ENCODE measurements at regions not wholly inside any gene's neighbourhood (a gene's known extent, or its start where the extent isn't known, plus 50 kb on each side); places are given as distances from the start of the nearest gene placed in this dataset.

DNA sequence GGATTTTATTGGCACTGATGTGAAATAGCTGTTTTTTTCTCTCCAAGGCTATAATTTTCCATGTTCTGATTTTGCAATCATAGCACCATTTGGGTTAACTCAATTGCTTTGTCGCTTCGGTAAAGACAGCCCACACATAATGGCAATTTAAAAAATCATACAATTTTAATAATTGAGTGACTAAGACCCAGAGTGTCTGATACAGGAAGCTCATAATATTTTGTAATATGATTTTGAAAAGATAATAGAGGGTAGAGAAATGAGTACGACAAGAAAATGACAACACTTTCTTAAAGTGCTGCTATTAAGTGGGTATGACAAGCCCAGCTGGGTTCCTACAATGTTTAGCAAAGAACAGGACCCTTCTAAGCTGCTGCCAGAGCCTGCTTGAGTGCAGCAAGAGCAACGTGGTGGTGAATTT lies 439.1 kb downstream of the METTL15 start:
- H3K9me3 Mint-ChIP-seq (ENCODE audit: unreplicated experiment) = no peaks in the 10 kb centered on the region
- H3K27me3 Mint-ChIP-seq (ENCODE audit: low read depth, unreplicated experiment) = no peaks in the 10 kb centered on the region
- Histone ChIP-seq H3K79me2 (ENCODE audit: insufficient read depth, low read length) (no peaks in the 10 kb centered on the region), H3K4me3 (ENCODE audit: insufficient read depth, low read depth, low read length) (no peak overlapping the region), H3K9ac (ENCODE audit: low read length) (no peak overlapping the region), H3K27ac (ENCODE audit: low read depth, low read length) (no peak overlapping the region), H3K9me3 (ENCODE audit: insufficient read depth, low read depth, low read length) (no peaks in the 10 kb centered on the region), H3K4me1 (ENCODE audit: insufficient read depth, low read length) (no peaks in the 10 kb centered on the region), H3K4me2 (ENCODE audit: low read length) (no peak overlapping the region), H4K20me1 (ENCODE audit: insufficient read depth, low read length) (no peaks in the 10 kb centered on the region), H2AFZ (ENCODE audit: low read depth, low read length) (no peak overlapping the region), H3K27me3 (ENCODE audit: insufficient read depth, low read length) (no peaks in the 10 kb centered on the region), H3K36me3 (ENCODE audit: insufficient read depth, low read length) (no peaks in the 10 kb centered on the region)
- H3K27ac Mint-ChIP-seq (ENCODE audit: unreplicated experiment) = no peak overlapping the region
- TF ChIP-seq, protein P1, sequence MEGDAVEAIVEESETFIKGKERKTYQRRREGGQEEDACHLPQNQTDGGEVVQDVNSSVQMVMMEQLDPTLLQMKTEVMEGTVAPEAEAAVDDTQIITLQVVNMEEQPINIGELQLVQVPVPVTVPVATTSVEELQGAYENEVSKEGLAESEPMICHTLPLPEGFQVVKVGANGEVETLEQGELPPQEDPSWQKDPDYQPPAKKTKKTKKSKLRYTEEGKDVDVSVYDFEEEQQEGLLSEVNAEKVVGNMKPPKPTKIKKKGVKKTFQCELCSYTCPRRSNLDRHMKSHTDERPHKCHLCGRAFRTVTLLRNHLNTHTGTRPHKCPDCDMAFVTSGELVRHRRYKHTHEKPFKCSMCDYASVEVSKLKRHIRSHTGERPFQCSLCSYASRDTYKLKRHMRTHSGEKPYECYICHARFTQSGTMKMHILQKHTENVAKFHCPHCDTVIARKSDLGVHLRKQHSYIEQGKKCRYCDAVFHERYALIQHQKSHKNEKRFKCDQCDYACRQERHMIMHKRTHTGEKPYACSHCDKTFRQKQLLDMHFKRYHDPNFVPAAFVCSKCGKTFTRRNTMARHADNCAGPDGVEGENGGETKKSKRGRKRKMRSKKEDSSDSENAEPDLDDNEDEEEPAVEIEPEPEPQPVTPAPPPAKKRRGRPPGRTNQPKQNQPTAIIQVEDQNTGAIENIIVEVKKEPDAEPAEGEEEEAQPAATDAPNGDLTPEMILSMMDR (IDR thresholded peaks at IDR 0.05; ENCODE audit: insufficient read depth, low read depth, low read length) = no peak
- no peak for TF ChIP-seq EZH2 (IDR thresholded peaks at IDR 0.05; ENCODE audit: insufficient read depth, low read length)
- H3K4me1 Mint-ChIP-seq (ENCODE audit: low read depth, unreplicated experiment) = no peaks in the 10 kb centered on the region
- H3K4me3 Mint-ChIP-seq (ENCODE audit: unreplicated experiment) = no peak overlapping the region
- H3K36me3 Mint-ChIP-seq (ENCODE audit: low read depth, unreplicated experiment) = no peaks in the 10 kb centered on the region
- FAIRE-seq = no peak
- DNase-seq (ENCODE audit: low read depth) = no peak

GRCh38 chr11:28545536-28545935 lies 437.3 kb downstream of the METTL15 start:
- no peaks in the 10 kb centered on the region for H3K27me3 Mint-ChIP-seq (ENCODE audit: low read depth, unreplicated experiment)
- Histone ChIP-seq H3K4me2 (ENCODE audit: low read length) (no peak overlapping the region), H3K27me3 (ENCODE audit: insufficient read depth, low read length) (no peaks in the 10 kb centered on the region), H3K36me3 (ENCODE audit: insufficient read depth, low read length) (no peaks in the 10 kb centered on the region), H3K4me3 (ENCODE audit: insufficient read depth, low read depth, low read length) (no peak overlapping the region), H2AFZ (ENCODE audit: low read depth, low read length) (no peak overlapping the region), H3K27ac (ENCODE audit: low read depth, low read length) (no peak overlapping the region), H3K79me2 (ENCODE audit: insufficient read depth, low read length) (no peaks in the 10 kb centered on the region), H3K4me1 (ENCODE audit: insufficient read depth, low read length) (no peaks in the 10 kb centered on the region), H4K20me1 (ENCODE audit: insufficient read depth, low read length) (no peaks in the 10 kb centered on the region), H3K9ac (ENCODE audit: low read length) (no peak overlapping the region), H3K9me3 (ENCODE audit: insufficient read depth, low read depth, low read length) (no peaks in the 10 kb centered on the region)
- H3K36me3 Mint-ChIP-seq (ENCODE audit: low read depth, unreplicated experiment) = no peaks in the 10 kb centered on the region
- DNase-seq (ENCODE audit: low read depth) (no peak), FAIRE-seq (peak; percentile 73)
- H3K4me1 Mint-ChIP-seq (ENCODE audit: low read depth, unreplicated experiment) = no peaks in the 10 kb centered on the region
- H3K4me3 Mint-ChIP-seq (ENCODE audit: unreplicated experiment) = no peak overlapping the region
- no peaks in the 10 kb centered on the region for H3K9me3 Mint-ChIP-seq (ENCODE audit: unreplicated experiment)
- no peak overlapping the region for H3K27ac Mint-ChIP-seq (ENCODE audit: unreplicated experiment)
- no peak for TF ChIP-seq EZH2 (IDR thresholded peaks at IDR 0.05; ENCODE audit: insufficient read depth, low read length)
- TF ChIP-seq, protein P1 (IDR thresholded peaks at IDR 0.05; ENCODE audit: insufficient read depth, low read depth, low read length) = no peak

DNA sequence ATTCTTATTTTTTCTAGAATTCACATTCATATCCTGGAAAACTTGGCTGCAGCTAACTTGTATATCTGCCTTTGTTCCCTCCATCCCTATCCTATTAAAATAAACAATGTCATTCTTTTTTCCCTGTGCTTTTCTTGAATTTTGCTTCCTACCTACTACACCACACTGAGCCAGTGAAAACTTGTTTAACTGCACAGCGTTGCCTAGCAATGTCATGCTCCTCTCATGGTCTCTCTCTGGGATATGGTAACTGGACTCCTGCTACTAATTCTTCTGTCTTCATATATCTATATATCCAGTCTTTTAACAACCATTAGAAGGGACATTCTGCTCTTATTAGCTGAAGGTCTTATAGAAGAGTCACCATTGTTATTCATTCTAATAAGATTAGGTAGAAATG lies 434.4 kb downstream of the METTL15 start:
- no peaks in the 10 kb centered on the region for H3K79me2 ChIP-seq (ENCODE audit: insufficient read depth, low read length)
- no peak overlapping the region for H3K27ac ChIP-seq (ENCODE audit: low read depth, low read length)
- H3K36me3 ChIP-seq (ENCODE audit: insufficient read depth, low read length) = no peaks in the 10 kb centered on the region
- no peaks in the 10 kb centered on the region for H3K9me3 ChIP-seq (ENCODE audit: insufficient read depth, low read depth, low read length)
- FAIRE-seq (no peak), DNase-seq (ENCODE audit: low read depth) (no peak)
- Mint-ChIP-seq H3K36me3 (ENCODE audit: low read depth, unreplicated experiment) (no peaks in the 10 kb centered on the region), H3K27me3 (ENCODE audit: low read depth, unreplicated experiment) (no peaks in the 10 kb centered on the region), H3K27ac (ENCODE audit: unreplicated experiment) (no peak overlapping the region), H3K9me3 (ENCODE audit: unreplicated experiment) (no peaks in the 10 kb centered on the region), H3K4me1 (ENCODE audit: low read depth, unreplicated experiment) (no peaks in the 10 kb centered on the region), H3K4me3 (ENCODE audit: unreplicated experiment) (no peak overlapping the region)
- H3K27me3 ChIP-seq (ENCODE audit: insufficient read depth, low read length) = no peaks in the 10 kb centered on the region
- no peak overlapping the region for H3K9ac ChIP-seq (ENCODE audit: low read length)
- TF ChIP-seq, protein P1 (IDR thresholded peaks at IDR 0.05; ENCODE audit: insufficient read depth, low read depth, low read length) = no peak
- no peak for TF ChIP-seq EZH2 (IDR thresholded peaks at IDR 0.05; ENCODE audit: insufficient read depth, low read length)
- H4K20me1 ChIP-seq (ENCODE audit: insufficient read depth, low read length) = no peaks in the 10 kb centered on the region
- H3K4me2 ChIP-seq (ENCODE audit: low read length) = no peak overlapping the region
- H2AFZ ChIP-seq (ENCODE audit: low read depth, low read length) = no peak overlapping the region
- H3K4me1 ChIP-seq (ENCODE audit: insufficient read depth, low read length) = no peaks in the 10 kb centered on the region
- no peak overlapping the region for H3K4me3 ChIP-seq (ENCODE audit: insufficient read depth, low read depth, low read length)
